Heart left ventricle (tissue), 13 donors: ENCODE measurements at regions not wholly inside any gene's neighbourhood (a gene's known extent, or its start where the extent isn't known, plus 50 kb on each side); places are given as distances from the start of the nearest gene placed in this dataset.

Source experiments
- CTCF ChIP-seq, 12 donors: fragments of 200-600 bp; sonication (generic) in 4 of 12; IDR thresholded peaks; one replicate each; pipeline versions ENCODE4 v1.5.0 to v1.8.0; 2018 to 2022; ENCODE audit warnings: antibody characterized with exemption in 12 of 12, mild to moderate bottlenecking in 5 of 12
- POLR2A ChIP-seq, 2 donors: fragments of 450-650 bp; IDR thresholded peaks; one replicate each; pipeline ENCODE4 v1.6.1; 2017; ENCODE audit warnings: antibody characterized with exemption in 2 of 2, mild to moderate bottlenecking in 2 of 2, moderate library complexity in 2 of 2
- donor health status: ischemic (EF 13 %, LVEDD 7.1; RV severe dilation, severe dysfunction).
- donor health status: DM: no; HTN: yes; CAD: no.
- donor health status: DM: no; HTN: no; CAD: no.
- donor health status: ischemic (EF 25% LVEDD 6.9; RV normal size, moderate dysfunction).
- donor health status: ischemic (EF 25% LVEDD 5.7; RV mildly dilated, moderate dysfunction).
- donor health status: ischemic (EF 35%, LVEDD 5.7; RV mildly dilated, moderate dysfunction).
- donor health status: nonischemic (EF 11% LVEDD 7.7; RV severe dilation, severe dysfunction).
- donor health status: DM: yes; HTN: yes; CAD: no.
- donor health status: PGD.
- donor health status: ischemic (EF 29% LVEDD 5.4; RV normal size, mild dysfunction).
- donor health status: nonischemic (EF 23%, LVEDD 6.1; RV moderate dilation, normal function).

DNA sequence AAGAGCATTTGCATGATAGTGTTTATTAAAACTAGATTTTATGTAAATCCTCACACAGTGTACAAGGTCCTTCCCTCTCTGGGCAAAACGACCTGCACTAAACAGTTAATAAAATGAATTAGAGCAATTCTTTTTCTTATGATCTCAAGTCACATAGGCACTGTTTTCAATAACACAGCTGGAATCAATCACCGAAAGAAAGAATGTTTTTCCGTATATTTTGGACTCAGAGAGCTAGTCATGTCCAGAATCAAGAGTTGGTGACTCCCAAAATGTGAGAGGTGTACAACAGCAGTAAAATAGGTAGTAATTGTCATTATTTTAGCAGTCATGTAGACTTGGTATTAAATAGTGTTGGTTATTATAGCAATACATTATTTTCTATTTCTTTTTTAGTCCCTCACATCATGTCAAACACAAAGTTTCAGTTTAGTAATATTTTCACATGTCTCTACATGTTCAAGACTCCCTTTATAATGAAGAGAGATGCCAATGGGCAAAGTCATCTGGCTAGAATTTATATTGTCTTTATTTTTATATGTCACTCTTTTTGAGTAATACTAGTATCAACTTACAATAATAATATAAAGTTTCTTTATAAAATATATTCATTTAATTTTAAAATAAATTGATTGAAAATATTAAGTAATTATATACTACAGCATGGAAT lies 448.6 kb upstream of the CDIN1 start:
- no peak for TF ChIP-seq CTCF (IDR thresholded peaks at IDR 0.05)
- TF ChIP-seq POLR2A (IDR thresholded peaks at IDR 0.05) = no peak
